Amniotic epithelial cell (primary cell): ENCODE measurements at regions not wholly inside any gene's neighbourhood (a gene's known extent, or its start where the extent isn't known, plus 50 kb on each side); places are given as distances from the start of the nearest gene placed in this dataset.
"Not testable (repeated sequence)": the region's sequence is repeated elsewhere in the genome, so short reads cannot be mapped to it uniquely, and the experiment has no call there.

ENCODE experiments used
- DNase-seq: peaks from one replicate; pipeline ENCODE4 v3.0.0-alpha.2; 2010; ENCODE audit warnings: low read depth

GRCh38 chr18:65287652-65288051 is 463.2 kb upstream of the CDH7 start:
- no peak for DNase-seq

GRCh38 chr18:65282096-65282495 is 468.7 kb upstream of the CDH7 start:
- DNase-seq: no peak

GRCh38 chr18:65279668-65280305 is 471.0 kb upstream of the CDH7 start:
- DNase-seq: no peak

GRCh38 chr18:65278939-65279667 is 471.7 kb upstream of the CDH7 start:
- no peak for DNase-seq

GRCh38 chr18:65269375-65269774 is 481.4 kb upstream of the CDH7 start:
- DNase-seq: no peak

- DNase-seq: no peak
Observed at GRCh38 chr18:65265761-65266160, 485.1 kb upstream of the CDH7 start.

- DNase-seq: no peak
Observed at GRCh38 chr18:65260030-65260429, 490.8 kb upstream of the CDH7 start.

GRCh38 chr18:65259403-65259802 is 491.4 kb upstream of the CDH7 start:
- no peak for DNase-seq

- no peak for DNase-seq
Observed at GRCh38 chr18:65257149-65257548, 493.7 kb upstream of the CDH7 start.

- no peak for DNase-seq
Observed at GRCh38 chr18:65255417-65255816, 495.4 kb upstream of the CDH7 start.

- no peak for DNase-seq
Observed at GRCh38 chr18:65239787-65240186, 511.0 kb upstream of the CDH7 start.

GRCh38 chr18:65235966-65236624 is 514.7 kb upstream of the CDH7 start:
- no peak for DNase-seq

- no peak for DNase-seq
Observed at GRCh38 chr18:65230311-65230710, 520.5 kb upstream of the CDH7 start.

GRCh38 chr18:65227970-65228369 is 522.8 kb upstream of the CDH7 start:
- DNase-seq: no peak

GRCh38 chr18:65221736-65222135 is 529.1 kb upstream of the CDH7 start:
- DNase-seq: no peak

- no peak for DNase-seq
Observed at GRCh38 chr18:65221115-65221514, 529.7 kb upstream of the CDH7 start.

GRCh38 chr18:65215865-65216466 is 534.8 kb upstream of the CDH7 start:
- DNase-seq: no peak

- DNase-seq: no peak
Observed at GRCh38 chr18:65214456-65214855, 536.4 kb upstream of the CDH7 start.

GRCh38 chr18:65206551-65207260 is 544.1 kb upstream of the CDH7 start:
- DNase-seq: no peak

- DNase-seq: no peak
Observed at GRCh38 chr18:65202091-65202490, 548.7 kb upstream of the CDH7 start.

- no peak for DNase-seq
Observed at GRCh38 chr18:65175681-65176080, 575.1 kb upstream of the CDH7 start.

- DNase-seq: not testable (repeated sequence)
Observed at GRCh38 chr18:65162086-65162485, 588.7 kb upstream of the CDH7 start.
